ENCODE measurements at regions not wholly inside any gene's neighbourhood (a gene's known extent, or its start where the extent isn't known, plus 50 kb on each side); places are given as distances from the start of the nearest gene placed in this dataset.

- Histone ChIP-seq H3K4me3 (ENCODE audit: low read length) (no peak overlapping the region), H3K9ac (ENCODE audit: low read depth, low read length) (no peak overlapping the region), H3K4me1 (ENCODE audit: control insufficient read depth, insufficient read depth, low read length) (no peaks in the 10 kb centered on the region)
These were observed 423.8 kb upstream of the SMARCA2 start for GRCh38 chr9:1591310-1591709.

GRCh38 chr9:1598270-1598669 is 416.9 kb upstream of the SMARCA2 start:
- Histone ChIP-seq H3K9me3 (replicated peaks; ENCODE audit: low read length) (no peaks in the 10 kb centered on the region), H3K9ac (ENCODE audit: low read depth, low read length) (no peak overlapping the region), H3K4me1 (ENCODE audit: control insufficient read depth, insufficient read depth, low read length) (no peaks in the 10 kb centered on the region), H3K4me2 (ENCODE audit: low read length) (no peak overlapping the region), H3K4me3 (ENCODE audit: low read length) (no peak overlapping the region), H3K27me3 (ENCODE audit: control insufficient read depth, insufficient read depth, low read length) (no peaks in the 10 kb centered on the region), H3K36me3 (ENCODE audit: insufficient read depth, low read length) (no peaks in the 10 kb centered on the region)

More at GRCh38 chr9:1591310-1591709, 423.8 kb upstream of the SMARCA2 start:
- Histone ChIP-seq H3K4me2 (ENCODE audit: low read length) (no peak overlapping the region), H3K36me3 (ENCODE audit: insufficient read depth, low read length) (no peaks in the 10 kb centered on the region), H3K9me3 (replicated peaks; ENCODE audit: low read length) (no peaks in the 10 kb centered on the region), H3K27me3 (ENCODE audit: control insufficient read depth, insufficient read depth, low read length) (no peaks in the 10 kb centered on the region)

GRCh38 chr9:1599961-1600360 is 415.2 kb upstream of the SMARCA2 start:
- no peaks in the 10 kb centered on the region for H3K9me3 ChIP-seq (replicated peaks; ENCODE audit: low read length)
- no peak overlapping the region for H3K4me3 ChIP-seq (ENCODE audit: low read length)
- H3K4me1 ChIP-seq (ENCODE audit: control insufficient read depth, insufficient read depth, low read length): no peaks in the 10 kb centered on the region
- no peaks in the 10 kb centered on the region for H3K27me3 ChIP-seq (ENCODE audit: control insufficient read depth, insufficient read depth, low read length)
- no peaks in the 10 kb centered on the region for H3K36me3 ChIP-seq (ENCODE audit: insufficient read depth, low read length)
- no peak overlapping the region for H3K4me2 ChIP-seq (ENCODE audit: low read length)
- no peak overlapping the region for H3K9ac ChIP-seq (ENCODE audit: low read depth, low read length)

GRCh38 chr9:1604942-1605560 is 410.1 kb upstream of the SMARCA2 start:
- H3K4me3 ChIP-seq (ENCODE audit: low read length): no peak overlapping the region
- no peak overlapping the region for H3K9ac ChIP-seq (ENCODE audit: low read depth, low read length)
- H3K4me2 ChIP-seq (ENCODE audit: low read length): no peak overlapping the region
- H3K36me3 ChIP-seq (ENCODE audit: insufficient read depth, low read length): no peaks in the 10 kb centered on the region
- H3K4me1 ChIP-seq (ENCODE audit: control insufficient read depth, insufficient read depth, low read length): no peaks in the 10 kb centered on the region
- H3K27me3 ChIP-seq (ENCODE audit: control insufficient read depth, insufficient read depth, low read length): no peaks in the 10 kb centered on the region
- H3K9me3 ChIP-seq (replicated peaks; ENCODE audit: low read length): no peaks in the 10 kb centered on the region

GRCh38 chr9:1606253-1606652 is 408.9 kb upstream of the SMARCA2 start:
- Histone ChIP-seq H3K4me1 (ENCODE audit: control insufficient read depth, insufficient read depth, low read length) (no peaks in the 10 kb centered on the region), H3K9ac (ENCODE audit: low read depth, low read length) (no peak overlapping the region), H3K9me3 (replicated peaks; ENCODE audit: low read length) (no peaks in the 10 kb centered on the region), H3K4me2 (ENCODE audit: low read length) (no peak overlapping the region), H3K36me3 (ENCODE audit: insufficient read depth, low read length) (no peaks in the 10 kb centered on the region), H3K27me3 (ENCODE audit: control insufficient read depth, insufficient read depth, low read length) (no peaks in the 10 kb centered on the region), H3K4me3 (ENCODE audit: low read length) (no peak overlapping the region)

- no peaks in the 10 kb centered on the region for H3K9me3 ChIP-seq (replicated peaks; ENCODE audit: low read length)
- H3K36me3 ChIP-seq (ENCODE audit: insufficient read depth, low read length): no peaks in the 10 kb centered on the region
- H3K27me3 ChIP-seq (ENCODE audit: control insufficient read depth, insufficient read depth, low read length): peaks cover 4% of the 10 kb centered on the region
- H3K9ac ChIP-seq (ENCODE audit: low read depth, low read length): no peak overlapping the region
- no peak overlapping the region for H3K4me3 ChIP-seq (ENCODE audit: low read length)
- H3K4me1 ChIP-seq (ENCODE audit: control insufficient read depth, insufficient read depth, low read length): no peaks in the 10 kb centered on the region
- H3K4me2 ChIP-seq (ENCODE audit: low read length): no peak overlapping the region
These were observed 402.3 kb upstream of the SMARCA2 start for GRCh38 chr9:1612886-1613285.

- no peak overlapping the region for H3K4me3 ChIP-seq (ENCODE audit: low read length)
- H3K36me3 ChIP-seq (ENCODE audit: insufficient read depth, low read length): no peaks in the 10 kb centered on the region
- no peak overlapping the region for H3K9ac ChIP-seq (ENCODE audit: low read depth, low read length)
- no peaks in the 10 kb centered on the region for H3K4me1 ChIP-seq (ENCODE audit: control insufficient read depth, insufficient read depth, low read length)
- peaks cover 6% of the 10 kb centered on the region for H3K27me3 ChIP-seq (ENCODE audit: control insufficient read depth, insufficient read depth, low read length)
- no peaks in the 10 kb centered on the region for H3K9me3 ChIP-seq (replicated peaks; ENCODE audit: low read length)
- no peak overlapping the region for H3K4me2 ChIP-seq (ENCODE audit: low read length)
These were observed 397.7 kb upstream of the SMARCA2 start for GRCh38 chr9:1617419-1617818.

GRCh38 chr9:1619915-1620710 is 395.0 kb upstream of the SMARCA2 start:
- H3K27me3 ChIP-seq (ENCODE audit: control insufficient read depth, insufficient read depth, low read length): peaks cover 6% of the 10 kb centered on the region
- H3K9me3 ChIP-seq (replicated peaks; ENCODE audit: low read length): no peaks in the 10 kb centered on the region
- H3K4me2 ChIP-seq (ENCODE audit: low read length): no peak overlapping the region
- no peak overlapping the region for H3K9ac ChIP-seq (ENCODE audit: low read depth, low read length)
- no peak overlapping the region for H3K4me3 ChIP-seq (ENCODE audit: low read length)
- H3K4me1 ChIP-seq (ENCODE audit: control insufficient read depth, insufficient read depth, low read length): no peaks in the 10 kb centered on the region
- no peaks in the 10 kb centered on the region for H3K36me3 ChIP-seq (ENCODE audit: insufficient read depth, low read length)

- Histone ChIP-seq H3K9ac (ENCODE audit: low read depth, low read length) (no peak overlapping the region), H3K4me3 (ENCODE audit: low read length) (no peak overlapping the region), H3K27me3 (ENCODE audit: control insufficient read depth, insufficient read depth, low read length) (no peaks in the 10 kb centered on the region), H3K4me1 (ENCODE audit: control insufficient read depth, insufficient read depth, low read length) (no peaks in the 10 kb centered on the region), H3K36me3 (ENCODE audit: insufficient read depth, low read length) (no peaks in the 10 kb centered on the region), H3K9me3 (replicated peaks; ENCODE audit: low read length) (no peaks in the 10 kb centered on the region), H3K4me2 (ENCODE audit: low read length) (no peak overlapping the region)
These were observed 377.7 kb upstream of the SMARCA2 start for GRCh38 chr9:1637401-1637800.

GRCh38 chr9:1639166-1639565 is 376.0 kb upstream of the SMARCA2 start:
- Histone ChIP-seq H3K9ac (ENCODE audit: low read depth, low read length) (no peak overlapping the region), H3K4me3 (ENCODE audit: low read length) (no peak overlapping the region), H3K4me1 (ENCODE audit: control insufficient read depth, insufficient read depth, low read length) (no peaks in the 10 kb centered on the region), H3K27me3 (ENCODE audit: control insufficient read depth, insufficient read depth, low read length) (no peaks in the 10 kb centered on the region), H3K36me3 (ENCODE audit: insufficient read depth, low read length) (no peaks in the 10 kb centered on the region), H3K9me3 (replicated peaks; ENCODE audit: low read length) (no peaks in the 10 kb centered on the region), H3K4me2 (ENCODE audit: low read length) (no peak overlapping the region)

GRCh38 chr9:1647776-1648175 is 367.4 kb upstream of the SMARCA2 start:
- Histone ChIP-seq H3K4me3 (ENCODE audit: low read length) (no peak overlapping the region), H3K4me1 (ENCODE audit: control insufficient read depth, insufficient read depth, low read length) (no peaks in the 10 kb centered on the region), H3K4me2 (ENCODE audit: low read length) (no peak overlapping the region), H3K27me3 (ENCODE audit: control insufficient read depth, insufficient read depth, low read length) (no peaks in the 10 kb centered on the region), H3K9me3 (replicated peaks; ENCODE audit: low read length) (no peaks in the 10 kb centered on the region), H3K9ac (ENCODE audit: low read depth, low read length) (no peak overlapping the region), H3K36me3 (ENCODE audit: insufficient read depth, low read length) (no peaks in the 10 kb centered on the region)

GRCh38 chr9:1653282-1653681 is 361.9 kb upstream of the SMARCA2 start:
- Histone ChIP-seq H3K9me3 (replicated peaks; ENCODE audit: low read length) (no peaks in the 10 kb centered on the region), H3K4me1 (ENCODE audit: control insufficient read depth, insufficient read depth, low read length) (no peaks in the 10 kb centered on the region), H3K9ac (ENCODE audit: low read depth, low read length) (no peak overlapping the region), H3K4me3 (ENCODE audit: low read length) (no peak overlapping the region), H3K36me3 (ENCODE audit: insufficient read depth, low read length) (no peaks in the 10 kb centered on the region), H3K4me2 (ENCODE audit: low read length) (no peak overlapping the region), H3K27me3 (ENCODE audit: control insufficient read depth, insufficient read depth, low read length) (no peaks in the 10 kb centered on the region)
